GM10266 (cell line): ENCODE measurements at regions not wholly inside any gene's neighbourhood (a gene's known extent, or its start where the extent isn't known, plus 50 kb on each side); places are given as distances from the start of the nearest gene placed in this dataset.

Experiments used
- DNase-seq: peaks from one replicate; pipeline ENCODE4 v3.0.0; 2012; ENCODE audit errors: extremely low spot score
- TF ChIP-seq, protein P1 (sequence below): IDR thresholded peaks from 2 replicates; pipeline ENCODE4 v1.5.1; 2012; ENCODE audit warnings: mild to moderate bottlenecking, low read depth; ENCODE audit not compliant: control insufficient read depth, insufficient read depth; ENCODE audit errors: missing control alignments

DNA sequence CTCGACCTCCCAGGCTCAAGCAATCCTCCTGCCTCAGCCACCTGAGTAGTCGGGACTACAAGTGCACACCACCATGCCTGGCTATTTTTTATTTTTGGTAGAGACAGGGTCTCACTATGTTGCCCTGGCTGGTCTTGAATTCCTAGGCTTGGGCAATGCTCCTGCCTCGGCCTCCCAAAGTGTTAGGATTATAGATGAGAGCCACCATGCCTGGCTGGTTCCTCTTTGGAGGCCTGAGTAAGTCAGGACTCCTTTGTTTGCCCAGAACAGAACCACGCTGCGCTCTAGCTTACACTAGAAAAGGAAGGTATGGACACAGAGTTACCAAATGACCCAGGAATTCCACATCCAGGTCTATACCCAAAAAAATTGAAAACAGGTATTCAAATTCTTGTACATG, 135.9 kb upstream of the SLC1A4 start:
- no peak for DNase-seq
- TF ChIP-seq, protein P1, sequence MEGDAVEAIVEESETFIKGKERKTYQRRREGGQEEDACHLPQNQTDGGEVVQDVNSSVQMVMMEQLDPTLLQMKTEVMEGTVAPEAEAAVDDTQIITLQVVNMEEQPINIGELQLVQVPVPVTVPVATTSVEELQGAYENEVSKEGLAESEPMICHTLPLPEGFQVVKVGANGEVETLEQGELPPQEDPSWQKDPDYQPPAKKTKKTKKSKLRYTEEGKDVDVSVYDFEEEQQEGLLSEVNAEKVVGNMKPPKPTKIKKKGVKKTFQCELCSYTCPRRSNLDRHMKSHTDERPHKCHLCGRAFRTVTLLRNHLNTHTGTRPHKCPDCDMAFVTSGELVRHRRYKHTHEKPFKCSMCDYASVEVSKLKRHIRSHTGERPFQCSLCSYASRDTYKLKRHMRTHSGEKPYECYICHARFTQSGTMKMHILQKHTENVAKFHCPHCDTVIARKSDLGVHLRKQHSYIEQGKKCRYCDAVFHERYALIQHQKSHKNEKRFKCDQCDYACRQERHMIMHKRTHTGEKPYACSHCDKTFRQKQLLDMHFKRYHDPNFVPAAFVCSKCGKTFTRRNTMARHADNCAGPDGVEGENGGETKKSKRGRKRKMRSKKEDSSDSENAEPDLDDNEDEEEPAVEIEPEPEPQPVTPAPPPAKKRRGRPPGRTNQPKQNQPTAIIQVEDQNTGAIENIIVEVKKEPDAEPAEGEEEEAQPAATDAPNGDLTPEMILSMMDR, result no peak

DNA sequence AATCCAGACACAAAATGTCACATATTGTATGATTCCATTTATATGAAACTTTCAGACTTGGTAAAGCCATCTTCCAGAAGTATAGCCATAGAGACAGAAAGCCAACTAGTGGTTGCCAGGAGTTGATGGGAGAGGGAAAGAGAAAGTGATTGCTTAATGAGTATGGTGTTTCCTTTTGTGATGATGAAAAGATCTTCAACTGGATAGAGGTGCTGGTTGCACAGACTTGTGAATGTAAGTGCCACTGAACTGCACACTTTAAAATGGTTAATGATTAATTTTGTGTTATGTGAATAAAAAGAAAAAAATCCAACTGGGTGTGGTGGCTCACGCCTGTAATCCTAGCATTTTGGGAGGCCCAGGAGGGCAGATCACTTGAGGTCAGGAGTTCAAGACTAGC, 135.3 kb upstream of the SLC1A4 start:
- TF ChIP-seq, protein P1, result no peak
- no peak for DNase-seq

DNA sequence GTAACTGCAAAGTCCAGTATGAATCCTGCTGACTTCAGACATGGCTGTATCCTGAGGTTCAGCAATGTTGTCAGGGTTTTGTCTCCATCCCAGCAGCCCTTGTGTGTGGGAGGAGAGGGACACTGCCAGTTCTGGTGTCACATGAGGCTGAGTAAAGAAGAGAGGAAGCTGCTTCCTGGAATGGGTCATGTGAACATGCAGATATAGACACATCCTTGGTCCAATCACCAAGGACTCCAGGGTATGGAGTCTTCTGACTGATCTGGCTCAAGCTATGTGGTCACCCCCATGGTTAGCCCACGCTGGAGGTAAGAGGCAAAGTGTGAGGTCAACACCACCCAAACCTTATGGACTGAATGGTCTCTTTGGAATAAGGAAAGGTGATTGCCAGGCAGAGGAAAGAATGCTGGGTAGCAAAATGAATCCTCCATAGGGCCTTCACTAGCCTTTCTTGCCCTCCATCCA, 134.4 kb upstream of the SLC1A4 start:
- no peak for DNase-seq
- TF ChIP-seq, protein P1, result no peak

GRCh38 chr2:64857581-64858471, 131.4 kb upstream of the SLC1A4 start:
- TF ChIP-seq, protein P1, result no peak
- no peak for DNase-seq

DNA sequence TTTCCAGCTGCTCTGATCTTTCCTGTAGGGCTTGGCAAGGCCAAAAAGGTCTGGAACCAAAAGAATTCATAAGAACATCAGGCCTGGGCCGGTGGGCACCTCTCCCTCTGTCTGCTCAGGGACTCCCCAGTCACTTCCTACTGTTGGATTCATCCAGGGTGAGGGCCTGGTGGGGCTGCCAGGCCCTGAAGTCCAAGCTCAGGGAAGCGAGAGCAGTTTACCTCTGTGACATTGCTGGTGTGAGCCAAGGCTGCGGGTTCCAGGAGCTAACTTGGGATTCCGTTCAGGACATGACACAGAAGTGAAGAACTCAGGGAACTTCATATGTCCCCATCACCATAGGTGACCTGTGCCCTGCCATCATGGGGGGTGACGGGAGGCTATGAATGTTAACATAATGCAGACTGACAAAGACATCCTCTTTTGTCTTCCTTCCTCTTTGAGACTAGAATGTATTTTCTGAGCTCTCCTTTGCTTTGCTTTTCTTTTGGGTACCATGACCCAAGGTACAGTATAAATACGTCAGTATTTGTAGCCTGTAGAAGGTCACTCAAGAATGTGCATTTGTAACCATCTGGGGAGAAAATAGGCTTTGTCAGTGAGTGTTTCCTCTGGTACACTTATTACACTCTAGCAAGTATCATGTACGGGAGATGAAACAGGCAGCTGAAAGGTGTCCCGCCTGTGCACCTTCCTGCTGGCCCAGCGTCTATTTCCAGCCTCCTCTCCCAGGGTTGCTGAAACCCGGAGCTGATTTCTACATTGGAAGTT, 130.5 kb upstream of the SLC1A4 start:
- TF ChIP-seq, protein P1, result no peak
- no peak for DNase-seq

- DNase-seq, result peak; percentile 85
- TF ChIP-seq, protein P1, result no peak
These were observed 129.6 kb upstream of the SLC1A4 start for GRCh38 chr2:64859312-64860212.
